ENCODE measurements at regions not wholly inside any gene's neighbourhood (a gene's known extent, or its start where the extent isn't known, plus 50 kb on each side); places are given as distances from the start of the nearest gene placed in this dataset.
"Not testable (repeated sequence)": the region's sequence is repeated elsewhere in the genome, so short reads cannot be mapped to it uniquely, and the experiment has no call there.

DNA sequence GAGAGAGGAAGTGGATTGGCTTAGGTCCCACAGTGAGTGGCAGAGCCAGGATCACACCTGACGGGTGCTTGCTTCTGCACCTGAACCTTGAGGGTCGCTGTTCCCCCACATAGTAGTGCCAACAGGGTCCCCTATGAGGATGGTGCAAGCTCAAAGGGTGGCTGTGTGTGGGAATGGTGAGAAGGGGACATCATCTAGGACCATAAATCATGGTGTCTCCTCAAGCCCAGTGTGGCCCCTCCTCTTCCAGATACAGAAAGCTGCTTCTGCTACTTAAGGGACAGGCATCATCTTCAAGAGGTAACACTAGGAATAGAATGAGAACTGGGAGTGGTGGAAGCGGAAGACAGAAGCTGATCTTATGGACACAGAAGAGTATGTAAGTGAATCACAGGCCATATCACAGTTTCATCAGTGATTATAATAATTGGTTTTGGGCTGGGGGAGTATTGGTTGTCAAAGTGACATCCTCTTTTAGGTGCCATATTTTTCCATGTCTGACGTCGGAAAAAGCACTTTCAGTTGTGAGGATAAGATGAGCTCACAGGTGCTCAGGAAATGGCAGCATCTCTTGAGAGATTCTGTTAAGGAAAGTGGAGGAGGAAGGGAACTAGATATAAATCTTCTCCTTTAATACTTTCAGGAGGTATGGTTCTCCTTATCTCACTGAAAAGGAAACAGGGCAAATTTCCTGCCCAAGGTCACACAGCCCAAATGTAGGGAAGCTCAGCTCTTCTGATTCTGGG is 83.2 kb upstream of the HNF1B start:
- DNase-seq: no peak

DNA sequence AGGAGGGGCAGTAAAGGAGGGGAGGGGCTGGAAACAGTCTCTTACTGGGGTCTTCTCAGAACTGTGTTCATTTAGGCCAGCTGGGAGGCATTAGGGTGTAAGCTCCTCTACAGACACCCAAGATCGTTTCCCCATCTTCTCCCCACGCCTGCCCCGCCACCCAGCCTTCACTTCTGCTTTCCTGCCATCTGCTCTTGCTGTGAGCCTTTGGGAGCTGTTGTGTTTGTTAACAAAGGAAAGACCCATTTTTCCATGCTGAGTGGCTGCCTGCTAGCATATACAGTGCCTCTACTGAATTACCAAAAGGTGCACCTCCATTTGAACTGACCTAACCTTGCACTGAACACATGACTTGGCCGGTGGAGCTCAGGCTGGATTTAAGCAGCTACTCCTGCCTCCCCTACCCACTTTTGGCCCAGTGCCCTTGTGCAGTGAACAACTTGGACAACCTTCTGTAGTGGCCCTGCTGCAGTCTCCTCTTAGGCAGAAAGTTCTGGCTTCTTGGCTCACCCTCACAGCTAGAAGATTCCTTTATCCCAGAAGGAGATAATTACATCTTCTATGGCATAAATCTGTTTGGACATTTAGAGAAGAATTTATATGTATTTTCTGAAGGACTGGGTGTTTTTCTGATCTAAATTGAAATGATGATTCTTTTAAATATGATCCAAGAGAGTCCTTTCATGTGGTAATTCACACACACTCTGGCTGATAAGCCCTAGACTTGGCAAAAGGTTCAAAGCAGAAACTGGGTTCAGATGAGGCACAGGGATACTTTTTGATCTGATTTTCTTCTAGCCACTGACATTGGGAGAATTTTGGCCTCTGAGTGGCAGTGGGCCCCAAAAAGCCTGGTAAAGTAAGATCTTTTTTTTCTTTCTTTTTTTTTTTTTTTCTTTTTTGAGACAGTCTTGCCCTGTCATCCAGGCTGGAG is 81.9 kb upstream of the HNF1B start:
- no peak for DNase-seq

DNA sequence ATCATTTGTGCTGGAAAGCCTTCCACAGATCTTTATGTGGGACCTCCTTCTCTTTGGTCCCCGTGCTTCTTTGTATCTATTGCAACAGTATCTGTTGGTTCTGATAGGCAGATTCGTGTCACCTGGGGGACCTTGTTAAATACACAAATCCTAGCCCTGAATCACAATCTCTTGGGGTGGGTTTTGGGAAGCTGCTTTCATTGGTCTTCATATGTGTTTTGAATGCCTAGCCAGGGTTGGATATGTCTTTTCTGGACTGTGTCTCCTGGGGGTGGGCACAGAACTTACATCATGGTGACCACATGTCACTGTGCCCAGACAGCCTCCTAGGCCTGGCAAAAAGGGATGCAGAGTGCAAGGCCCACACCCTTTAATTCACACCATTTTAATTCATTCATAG is 81.0 kb upstream of the HNF1B start:
- no peak for DNase-seq

DNA sequence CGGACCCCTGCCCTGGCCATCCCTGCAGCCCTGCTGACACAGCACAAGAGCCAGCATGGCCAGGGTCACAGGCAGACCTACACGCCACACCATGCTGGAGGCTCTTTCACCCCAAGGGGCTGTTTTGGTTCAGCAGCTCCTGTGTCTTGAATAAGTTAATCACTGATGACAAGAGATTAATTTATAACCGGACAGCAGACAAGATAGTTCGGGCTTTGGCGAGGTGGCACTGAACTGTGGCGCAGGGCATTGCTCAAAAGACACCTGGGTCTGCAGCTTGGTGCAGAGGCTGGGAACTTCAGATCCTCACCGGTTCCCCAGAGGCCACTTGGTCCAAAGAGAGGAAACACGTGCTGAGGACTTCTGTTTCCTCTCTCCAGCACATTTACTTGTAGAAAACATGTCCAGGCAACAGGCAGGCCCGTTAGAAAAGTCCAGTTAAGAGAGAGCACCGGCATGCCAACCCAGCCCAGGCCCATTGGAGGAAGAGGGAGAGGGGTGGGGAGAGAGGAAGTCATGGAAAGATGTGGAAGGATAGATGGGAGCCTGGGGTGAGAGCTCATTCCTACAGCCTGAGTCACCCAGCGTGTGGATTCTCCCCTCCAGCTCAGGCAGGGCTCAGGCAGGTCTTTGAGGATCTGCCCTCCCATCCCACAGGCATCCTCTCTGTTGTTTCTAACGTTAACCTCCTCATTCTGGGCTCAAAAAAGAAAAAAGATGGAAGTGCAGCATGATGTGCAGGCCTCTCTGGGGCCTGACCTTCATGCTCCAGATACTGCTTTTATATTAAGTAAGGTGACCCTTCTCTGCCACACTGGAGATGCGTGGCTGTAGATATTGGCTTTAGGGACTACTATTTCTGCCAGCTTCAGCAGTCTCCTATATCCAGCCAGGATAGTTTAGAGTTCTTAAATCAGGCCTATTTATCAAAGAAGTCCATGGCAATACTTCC is 80.0 kb upstream of the HNF1B start:
- DNase-seq: no peak

DNA sequence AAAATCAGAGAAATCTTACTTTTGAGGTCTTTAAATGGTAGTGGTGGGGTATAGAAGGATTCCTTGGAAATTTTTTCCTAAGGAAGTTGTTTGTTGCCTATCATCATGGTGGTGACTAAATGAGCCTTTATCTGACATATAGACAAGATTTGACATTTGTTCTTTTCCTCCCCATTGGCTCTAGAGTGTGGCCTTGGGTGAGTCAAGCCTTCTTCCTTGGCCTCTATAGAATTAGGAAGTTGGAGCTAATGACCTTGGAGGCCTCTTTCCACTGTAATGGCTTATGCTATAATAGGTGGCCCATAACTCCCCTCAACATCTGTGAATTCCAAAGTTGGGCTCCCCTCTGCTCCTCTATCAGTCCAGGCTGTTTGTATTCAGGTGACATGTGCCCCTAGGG is 79.1 kb upstream of the HNF1B start:
- DNase-seq: no peak

DNA sequence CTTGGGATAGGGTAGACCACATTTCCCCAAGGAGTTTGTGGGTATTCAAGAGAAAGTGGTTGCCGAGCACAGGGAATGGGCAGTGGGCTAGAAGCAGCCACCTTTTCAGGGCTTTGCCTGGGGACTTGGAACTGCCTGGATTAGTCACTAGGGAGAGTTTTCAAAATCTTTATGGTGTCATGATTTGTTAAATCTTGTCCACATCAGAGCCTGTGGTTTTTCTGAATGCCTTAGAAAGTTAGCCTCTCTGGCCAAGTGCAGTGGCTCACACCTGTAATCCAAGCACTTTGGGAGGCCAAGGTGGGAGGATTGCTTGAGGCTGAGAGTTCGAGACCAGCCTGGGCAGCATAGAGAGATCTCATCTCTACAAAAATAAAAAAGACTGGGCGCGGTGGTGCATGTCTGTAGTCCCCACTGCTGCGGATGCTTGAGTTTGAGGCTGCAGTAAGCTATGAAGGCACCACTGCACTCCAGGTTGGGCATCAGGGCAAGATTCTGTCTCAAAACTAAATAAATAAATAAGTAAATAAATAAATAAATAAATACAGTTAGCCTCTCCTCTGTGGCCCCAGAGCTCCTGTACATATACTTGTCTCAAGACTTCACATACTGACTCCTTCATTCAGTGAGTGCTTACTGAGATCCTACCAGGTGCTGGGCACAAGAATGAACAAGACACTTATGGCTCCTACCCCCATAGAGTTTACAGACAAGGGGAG is 76.3 kb upstream of the HNF1B start:
- no peak for DNase-seq

DNA sequence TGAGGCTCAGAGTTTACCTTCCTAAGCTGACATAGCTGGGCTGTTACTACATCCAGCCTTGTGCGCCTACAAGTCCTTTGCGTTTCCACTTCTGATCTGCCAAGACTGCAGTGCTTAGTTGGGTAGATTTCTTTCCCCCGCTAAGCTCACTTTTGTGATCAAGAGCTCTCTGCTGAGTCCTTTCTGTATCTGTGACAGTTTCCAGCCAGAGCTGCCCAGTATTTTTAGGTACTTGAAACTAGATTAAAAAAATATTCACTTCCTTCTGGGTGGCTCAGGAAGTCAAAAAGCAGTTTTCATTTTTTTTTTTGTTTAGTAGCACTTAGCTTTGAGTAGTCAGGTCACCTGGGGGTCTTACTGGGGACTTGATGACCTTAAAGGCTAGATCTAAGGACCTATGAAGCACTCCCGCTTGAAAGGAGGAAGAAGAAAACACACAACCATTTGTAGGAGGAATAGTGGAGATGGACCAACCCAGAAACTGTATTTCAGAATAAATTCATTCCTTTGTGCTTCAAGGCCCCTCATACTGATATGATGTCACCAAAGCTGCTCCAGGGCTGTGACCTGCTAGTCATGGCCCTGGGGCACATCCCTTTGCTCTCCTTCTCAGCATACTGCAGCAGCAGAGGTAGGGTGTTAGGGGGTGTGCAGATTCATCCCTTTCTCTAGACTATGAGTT is 75.6 kb upstream of the HNF1B start:
- DNase-seq: no peak

DNA sequence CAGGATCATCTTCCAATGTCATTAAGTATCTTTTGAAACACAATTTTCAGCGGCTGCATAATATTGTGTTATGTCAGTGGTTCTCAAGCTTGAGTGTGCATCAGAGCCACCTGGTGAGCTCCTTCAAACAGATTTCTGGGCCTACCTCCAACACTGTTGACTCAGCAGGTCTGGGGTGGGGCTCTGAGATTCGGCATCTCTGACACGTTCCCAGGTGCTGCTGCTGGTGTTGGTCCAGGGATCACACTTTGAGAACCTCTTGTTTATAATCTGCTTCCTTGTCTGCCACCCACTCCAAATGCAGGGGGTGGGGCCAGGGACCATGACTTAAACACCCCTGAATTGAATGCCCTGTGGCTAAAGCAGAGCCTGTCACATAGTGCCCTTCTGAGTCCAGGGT is 73.8 kb upstream of the HNF1B start:
- DNase-seq: no peak

DNA sequence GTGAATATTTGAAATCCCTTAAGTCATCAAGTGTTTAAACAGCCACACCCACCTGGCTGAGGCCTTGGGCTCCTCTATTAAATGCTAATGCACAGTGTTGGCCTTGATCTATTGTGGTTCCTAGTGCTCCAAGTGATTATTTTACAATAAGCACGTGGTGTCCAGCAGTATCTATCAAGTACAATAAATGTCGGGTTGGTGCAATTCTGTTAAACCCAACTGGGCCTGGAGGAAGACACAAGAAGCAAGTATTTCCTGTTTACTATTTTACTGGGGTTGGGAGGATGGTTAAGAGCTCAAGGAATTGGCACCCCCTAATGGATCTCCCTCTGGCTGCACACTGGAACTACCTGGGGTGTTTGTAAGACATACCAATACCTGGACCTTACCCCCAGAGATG is 72.1 kb upstream of the HNF1B start:
- DNase-seq: no peak

DNA sequence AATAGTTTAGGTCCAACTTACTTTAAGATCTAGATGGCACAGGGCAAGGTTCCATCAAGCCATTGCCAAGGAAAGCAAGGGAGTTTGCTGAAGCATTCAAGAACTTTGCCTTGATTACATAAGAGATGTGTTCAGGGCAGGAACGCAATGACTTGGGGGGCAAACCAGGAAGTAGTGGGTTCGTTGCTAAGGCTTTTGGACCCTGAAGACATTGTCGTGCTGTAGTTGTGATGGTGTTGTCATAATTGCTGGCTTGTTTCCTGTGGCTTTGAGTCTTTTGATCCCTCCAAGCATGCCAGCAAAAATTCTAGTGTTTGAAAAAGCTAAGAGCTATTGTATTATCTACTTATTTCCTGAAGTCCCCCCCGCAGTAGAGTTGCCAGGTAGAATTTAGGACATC is 70.7 kb upstream of the HNF1B start:
- DNase-seq: no peak

DNA sequence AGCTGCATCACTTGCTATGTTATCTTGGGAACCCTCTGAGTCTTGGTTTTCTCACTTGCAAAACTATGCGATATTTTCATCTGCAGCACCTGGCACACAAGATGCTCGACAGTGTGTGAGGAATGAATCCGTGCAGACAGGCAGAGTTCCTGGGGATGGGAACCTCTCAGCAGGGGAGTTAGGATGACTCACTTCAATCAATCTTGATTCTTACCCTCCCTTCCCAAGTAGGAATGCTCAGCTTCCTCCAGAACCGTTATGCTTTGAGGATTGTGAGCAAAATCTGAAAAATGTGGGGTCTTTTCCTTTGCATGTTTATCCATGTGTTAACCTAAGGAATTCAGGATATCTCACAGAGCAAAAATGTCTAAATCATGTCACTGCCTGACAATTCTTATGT is 68.9 kb upstream of the HNF1B start:
- no peak for DNase-seq

DNA sequence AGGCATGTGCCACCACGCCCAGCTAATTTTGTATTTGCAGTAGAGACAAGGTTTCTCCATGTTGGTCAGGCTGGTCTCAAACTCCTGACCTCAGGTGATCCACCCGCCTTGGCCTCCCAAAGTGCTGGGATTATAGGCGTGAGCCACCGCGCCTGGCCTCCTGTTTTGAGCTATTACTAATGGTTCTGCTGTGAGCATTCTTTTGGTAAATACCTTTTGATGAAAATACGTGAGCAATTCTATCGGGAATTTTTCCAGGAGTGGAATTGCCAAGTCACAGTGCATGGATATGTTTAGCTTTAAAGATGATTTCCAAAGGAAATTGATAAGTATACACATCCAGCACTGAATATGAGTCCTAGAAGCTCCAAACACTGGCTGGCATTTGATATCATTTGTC is 64.0 kb upstream of the HNF1B start:
- DNase-seq: not testable (repeated sequence)

DNA sequence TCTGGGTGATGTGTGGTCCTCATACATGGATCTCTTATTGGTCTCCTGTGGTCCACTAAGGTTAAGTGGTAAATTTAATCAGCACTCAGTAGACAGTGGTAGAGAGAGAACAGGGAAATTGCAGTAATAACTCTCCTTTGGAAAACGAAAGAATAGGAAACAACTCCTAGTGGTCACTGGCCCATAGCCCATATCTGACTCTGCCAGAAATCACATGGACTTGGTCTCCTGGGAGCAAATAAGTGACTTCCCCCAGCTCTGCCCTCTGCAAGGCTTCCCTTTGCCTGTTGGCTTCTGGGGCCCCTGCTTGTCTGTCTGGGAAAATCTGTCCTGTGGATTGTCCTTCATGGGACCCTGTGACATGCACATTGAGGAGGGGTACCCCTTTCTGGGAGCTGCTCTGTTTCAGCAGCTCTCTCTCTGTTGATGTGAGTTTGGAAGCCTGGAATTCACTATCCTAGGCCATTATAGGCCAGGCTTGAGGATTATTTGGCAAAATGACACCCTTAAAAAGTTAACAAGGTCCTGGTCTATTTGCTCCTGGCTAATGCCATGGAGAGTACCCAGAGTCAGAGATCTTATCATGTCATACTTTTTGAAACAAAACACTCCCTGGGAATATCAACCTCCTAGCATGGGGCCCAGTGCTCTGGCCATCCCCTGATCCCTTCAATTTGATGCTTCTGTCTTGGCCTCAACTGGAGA is 58.0 kb upstream of the HNF1B start:
- no peak for DNase-seq

DNA sequence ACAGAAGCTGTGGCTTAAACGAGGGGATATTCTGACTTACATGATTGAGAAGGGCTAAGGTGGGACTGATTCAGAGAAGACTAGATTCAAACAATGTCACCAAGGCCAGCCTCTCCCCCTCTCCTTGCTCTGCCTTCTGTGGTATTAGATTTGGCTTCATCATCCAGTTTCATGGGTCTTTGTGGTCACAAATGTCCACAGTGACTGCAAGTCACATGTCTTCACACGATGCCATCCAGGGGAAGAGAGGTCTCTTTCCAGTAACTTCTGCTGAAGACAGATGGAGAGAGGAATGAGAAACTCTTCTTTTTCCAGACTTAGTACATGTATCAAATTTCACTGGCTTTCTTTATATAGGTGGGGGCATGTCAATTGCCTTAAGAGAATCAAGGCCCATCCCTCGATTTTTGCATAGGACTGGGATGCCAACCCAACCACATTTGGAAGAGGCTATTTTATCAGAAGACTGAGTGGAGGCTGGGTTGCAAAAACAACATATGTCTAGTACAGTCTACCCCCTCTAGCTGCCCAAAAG is 57.3 kb upstream of the HNF1B start:
- DNase-seq: no peak

DNA sequence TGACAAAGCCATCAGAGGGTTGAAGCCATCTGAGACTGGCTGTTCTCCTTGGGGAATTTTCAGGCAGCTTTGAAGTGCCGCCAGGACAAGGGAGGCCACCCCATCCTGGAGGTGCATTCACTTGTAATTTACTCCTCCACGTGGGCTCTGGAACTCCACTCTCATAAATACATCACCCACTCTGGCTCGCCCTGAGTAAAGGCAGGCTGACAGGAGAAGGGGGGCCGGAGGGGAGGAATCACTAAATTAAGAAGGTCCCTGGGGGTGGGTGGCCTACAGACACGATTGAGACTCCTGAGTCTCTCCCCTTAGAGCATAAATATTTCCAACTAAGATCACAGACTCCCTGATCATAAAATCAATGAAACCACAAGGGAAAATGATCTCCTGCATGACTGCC is 56.3 kb upstream of the HNF1B start:
- no peak for DNase-seq

DNA sequence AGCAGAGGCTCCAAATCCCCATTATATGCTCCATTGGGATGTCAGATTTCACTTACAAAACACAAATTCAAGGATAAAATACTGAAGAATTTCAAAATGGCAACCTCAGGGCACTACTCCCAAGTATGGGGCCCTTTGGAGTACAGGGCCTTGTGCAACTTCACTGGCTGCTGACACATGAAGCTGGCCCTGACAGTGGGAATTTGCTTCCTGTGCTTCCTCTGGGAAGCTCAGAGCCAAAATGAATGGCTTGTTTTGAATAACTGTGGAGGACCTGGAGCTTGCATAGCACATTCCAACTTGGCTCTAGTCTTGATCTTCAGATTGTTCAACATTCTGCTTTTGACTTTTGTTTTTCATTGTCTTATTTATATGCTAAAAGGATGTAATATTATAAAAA is 52.3 kb upstream of the HNF1B start:
- DNase-seq: no peak

DNA sequence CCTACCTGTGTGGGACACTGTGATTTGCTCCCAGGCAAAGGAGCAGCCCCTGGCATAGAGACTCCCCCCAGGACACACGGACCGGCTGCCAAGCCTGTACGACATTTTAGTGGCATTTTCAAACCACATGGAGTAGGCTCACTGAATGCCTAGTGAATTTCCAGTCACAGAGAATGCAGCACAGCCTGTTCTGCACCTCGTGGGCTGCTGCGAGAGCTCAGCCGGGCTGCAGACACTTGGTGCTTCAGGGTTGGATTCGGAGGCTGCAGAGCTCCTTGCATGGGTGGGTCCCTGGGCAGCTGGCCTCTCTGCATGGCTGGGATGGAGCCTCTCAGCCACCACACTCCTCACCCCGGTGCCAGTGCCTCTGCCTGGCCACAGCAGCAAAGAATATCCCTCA is 51.2 kb upstream of the HNF1B start:
- DNase-seq: no peak

Measured in activated CD4-positive, alpha-beta T cell treated with anti-CD3 and anti-CD28 coated beads for 1 hour (primary cell).